Right lobe of liver (tissue), 4 donors: ENCODE measurements at regions not wholly inside any gene's neighbourhood (a gene's known extent, or its start where the extent isn't known, plus 50 kb on each side); places are given as distances from the start of the nearest gene placed in this dataset.

Experiments
- POLR2A ChIP-seq: fragments of 450-650 bp; IDR thresholded peaks from one replicate; pipeline ENCODE4 v1.6.1; 2017; ENCODE audit warnings: antibody characterized with exemption, mild to moderate bottlenecking
- TF ChIP-seq, protein P1 (sequence below), 4 donors: fragments of 200-600 bp in 3 of 4; fragments of 450-650 bp in 1 of 4; IDR thresholded peaks; one replicate each; pipeline versions ENCODE4 v1.5.1 to v1.8.0; 2016 to 2022; ENCODE audit warnings: antibody characterized with exemption in 4 of 4, mild to moderate bottlenecking in 2 of 4
- donor health status: DM: no; HTN: no; CAD: no.
- donor health status: DM: no; HTN: no; CAD: no.
- donor health status: DM: no; HTN: yes; CAD: no.

DNA sequence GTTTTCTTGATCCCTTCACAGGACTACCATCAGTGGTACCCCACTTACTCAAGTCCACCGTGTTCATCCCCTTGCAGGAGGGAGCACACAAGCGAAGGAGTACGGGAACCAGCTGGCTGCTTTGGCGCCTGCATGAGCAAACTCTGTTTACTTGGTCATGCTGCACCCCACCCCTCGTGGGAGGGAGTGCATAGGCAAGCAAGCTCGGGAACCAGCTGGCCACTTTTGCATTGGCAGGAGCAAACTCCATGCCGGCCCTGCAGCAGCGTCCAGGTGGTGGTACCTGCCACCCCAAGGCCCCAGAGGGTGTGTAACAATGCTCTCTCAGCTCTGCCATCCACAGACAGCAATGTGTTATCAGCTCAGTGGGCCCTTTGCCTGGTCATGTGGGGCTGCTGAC is 737.8 kb downstream of the FAM181B start:
- TF ChIP-seq, protein P1, sequence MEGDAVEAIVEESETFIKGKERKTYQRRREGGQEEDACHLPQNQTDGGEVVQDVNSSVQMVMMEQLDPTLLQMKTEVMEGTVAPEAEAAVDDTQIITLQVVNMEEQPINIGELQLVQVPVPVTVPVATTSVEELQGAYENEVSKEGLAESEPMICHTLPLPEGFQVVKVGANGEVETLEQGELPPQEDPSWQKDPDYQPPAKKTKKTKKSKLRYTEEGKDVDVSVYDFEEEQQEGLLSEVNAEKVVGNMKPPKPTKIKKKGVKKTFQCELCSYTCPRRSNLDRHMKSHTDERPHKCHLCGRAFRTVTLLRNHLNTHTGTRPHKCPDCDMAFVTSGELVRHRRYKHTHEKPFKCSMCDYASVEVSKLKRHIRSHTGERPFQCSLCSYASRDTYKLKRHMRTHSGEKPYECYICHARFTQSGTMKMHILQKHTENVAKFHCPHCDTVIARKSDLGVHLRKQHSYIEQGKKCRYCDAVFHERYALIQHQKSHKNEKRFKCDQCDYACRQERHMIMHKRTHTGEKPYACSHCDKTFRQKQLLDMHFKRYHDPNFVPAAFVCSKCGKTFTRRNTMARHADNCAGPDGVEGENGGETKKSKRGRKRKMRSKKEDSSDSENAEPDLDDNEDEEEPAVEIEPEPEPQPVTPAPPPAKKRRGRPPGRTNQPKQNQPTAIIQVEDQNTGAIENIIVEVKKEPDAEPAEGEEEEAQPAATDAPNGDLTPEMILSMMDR (IDR thresholded peaks at IDR 0.05), result no peak
- no peak for TF ChIP-seq POLR2A
